GM18867 (cell line): ENCODE measurements at regions not wholly inside any gene's neighbourhood (a gene's known extent, or its start where the extent isn't known, plus 50 kb on each side); places are given as distances from the start of the nearest gene placed in this dataset.

Experiments used
- ATAC-seq: cut with Tn5 transposase; IDR thresholded peaks from one replicate; pipeline ENCODE4 v1.9.1; 2021; ENCODE audit warnings: mild to moderate bottlenecking, moderate library complexity; ENCODE audit not compliant: unreplicated experiment

GRCh38 chr7:156192921-156193320 is 380.7 kb upstream of the SHH start:
- no peak for ATAC-seq

GRCh38 chr7:156191090-156191489 is 378.8 kb upstream of the SHH start:
- ATAC-seq: no peak

GRCh38 chr7:156185076-156185475 is 372.8 kb upstream of the SHH start:
- ATAC-seq: no peak

DNA sequence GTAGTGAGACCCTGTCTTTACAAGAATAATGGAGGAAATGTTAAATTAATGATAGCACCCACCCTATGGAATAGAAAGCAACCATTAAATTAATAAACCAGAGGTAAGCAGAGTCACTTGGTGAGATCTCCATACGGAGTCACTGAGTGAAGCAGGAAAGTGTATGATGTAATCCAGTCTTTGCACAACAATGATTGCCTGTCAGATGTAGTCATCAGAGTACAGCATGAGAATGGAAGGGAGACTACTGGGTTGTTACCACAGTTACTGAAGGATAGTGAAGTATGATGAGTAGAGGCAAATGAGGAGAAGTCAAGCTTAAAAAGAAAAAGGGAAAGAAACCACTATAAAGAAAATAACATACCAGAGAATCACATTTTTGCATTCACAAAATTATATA is 371.9 kb upstream of the SHH start:
- no peak for ATAC-seq

DNA sequence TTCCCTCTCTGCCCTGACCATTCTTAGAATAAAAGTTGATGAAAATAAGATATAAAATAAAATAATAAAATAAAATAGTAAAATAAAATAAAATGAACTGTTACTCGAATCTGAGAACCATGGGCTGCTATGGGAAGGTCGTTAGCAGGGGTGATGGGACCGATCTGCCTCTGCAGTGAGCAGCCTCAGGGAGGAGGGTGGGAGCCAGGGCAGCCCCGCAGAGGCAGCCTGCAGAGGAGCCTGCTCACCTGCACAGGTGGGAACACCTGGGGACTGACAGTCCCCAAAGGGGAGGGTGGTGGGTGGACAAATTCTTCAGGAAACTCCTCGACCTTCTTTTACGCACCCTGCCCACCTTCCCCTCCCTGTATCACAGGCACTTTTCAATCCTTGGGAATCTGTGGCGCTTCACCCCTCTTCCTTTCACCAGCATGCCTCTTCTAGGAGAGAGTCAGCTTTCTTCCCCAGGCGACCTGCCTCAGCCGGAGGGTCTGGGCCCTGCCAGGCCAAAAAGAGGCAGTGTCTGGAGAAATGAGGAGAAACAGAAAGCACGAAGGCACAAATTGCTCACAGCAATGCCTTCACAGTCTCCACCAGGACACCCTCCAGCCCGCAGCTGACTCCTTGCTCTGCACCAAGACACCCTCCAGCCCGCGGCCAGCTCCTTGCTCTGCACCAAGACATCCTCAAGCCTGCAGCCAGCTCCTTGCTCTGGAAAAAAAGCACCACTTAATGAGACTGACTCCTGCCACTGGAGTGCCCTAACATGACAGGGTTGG is 368.4 kb upstream of the SHH start:
- ATAC-seq: no peak

GRCh38 chr7:156179872-156180390 is 367.7 kb upstream of the SHH start:
- no peak for ATAC-seq

DNA sequence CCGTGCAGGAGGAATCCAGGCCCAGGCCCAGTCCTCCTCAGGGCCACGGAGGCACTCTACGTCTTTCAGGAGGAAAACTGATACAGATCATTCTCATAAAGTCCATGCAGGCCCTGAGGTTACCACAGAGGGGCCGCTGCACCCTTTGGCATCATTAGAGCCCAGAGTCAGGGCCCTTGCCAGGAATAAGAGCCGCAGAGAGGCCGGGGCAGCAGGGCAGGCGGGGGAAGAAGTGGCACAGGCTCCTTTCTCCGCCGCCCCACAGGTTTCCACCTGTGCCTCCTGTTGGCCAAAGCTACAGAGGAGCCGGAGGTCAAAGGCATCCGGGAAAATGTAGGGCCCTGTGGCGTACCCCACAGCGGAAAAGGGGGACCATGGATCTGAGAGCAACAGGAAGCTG is 366.6 kb upstream of the SHH start:
- ATAC-seq: no peak

DNA sequence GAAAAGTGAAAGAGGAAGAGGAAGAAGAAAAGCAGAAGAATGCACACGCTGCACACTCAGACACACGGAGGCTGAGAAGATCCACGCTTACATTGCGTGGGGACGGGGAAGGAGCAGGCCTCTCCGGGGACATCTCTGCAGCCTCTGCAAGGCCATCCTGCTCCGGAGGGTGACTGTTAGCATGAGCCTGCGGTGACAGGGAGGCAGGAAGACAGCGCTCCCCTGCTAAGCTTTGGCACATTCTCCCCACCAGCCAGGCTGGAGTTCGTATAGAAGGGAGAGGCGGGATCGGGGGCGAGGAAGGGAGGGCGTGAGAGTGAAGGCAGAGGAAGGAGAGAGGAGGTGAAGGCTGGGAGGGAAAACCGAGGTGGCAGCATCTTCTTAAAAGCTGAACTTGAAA is 366.0 kb upstream of the SHH start:
- ATAC-seq: no peak

GRCh38 chr7:156177422-156178055 is 365.3 kb upstream of the SHH start:
- ATAC-seq: no peak

DNA sequence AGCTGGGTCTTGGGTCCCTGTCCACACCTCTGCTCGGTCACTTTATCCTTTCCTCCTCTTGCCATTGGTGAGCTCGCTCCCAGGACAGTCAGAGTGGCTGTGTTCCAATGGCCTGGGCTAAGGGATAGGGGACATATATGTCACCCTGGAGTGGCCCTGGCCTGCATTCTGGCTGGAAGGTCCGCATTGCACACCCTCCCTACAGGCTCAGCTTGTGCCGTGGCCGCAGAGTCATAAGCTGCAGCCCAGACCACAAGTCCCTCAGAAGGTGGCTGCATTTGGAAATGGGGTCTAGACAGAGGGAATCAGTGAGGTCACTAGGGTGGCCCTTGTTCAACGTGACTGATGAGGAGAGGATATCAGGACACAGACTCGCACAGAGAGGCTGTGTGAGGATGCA is 363.8 kb upstream of the SHH start:
- ATAC-seq: no peak

GRCh38 chr7:156175003-156175402 is 362.7 kb upstream of the SHH start:
- ATAC-seq: no peak

DNA sequence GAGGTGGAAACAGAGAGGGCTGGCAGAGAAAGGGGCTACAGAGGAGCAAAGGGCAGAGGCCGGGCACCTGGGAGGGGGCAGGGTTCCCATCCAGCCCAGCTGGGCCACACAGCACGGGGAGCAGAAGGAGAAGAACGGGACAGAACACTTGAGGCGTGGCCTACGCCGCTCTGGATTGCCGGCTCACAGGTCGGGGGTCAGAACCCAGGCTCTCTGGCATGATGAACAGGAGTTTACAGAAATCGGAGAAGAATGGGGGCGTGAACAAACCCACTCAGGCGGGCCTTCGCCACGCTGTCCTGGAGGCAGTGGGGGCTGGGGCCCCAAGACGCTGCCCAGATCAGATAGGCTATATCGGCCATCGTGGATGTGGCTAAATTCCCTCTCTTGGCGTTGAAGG is 362.2 kb upstream of the SHH start:
- ATAC-seq: no peak

DNA sequence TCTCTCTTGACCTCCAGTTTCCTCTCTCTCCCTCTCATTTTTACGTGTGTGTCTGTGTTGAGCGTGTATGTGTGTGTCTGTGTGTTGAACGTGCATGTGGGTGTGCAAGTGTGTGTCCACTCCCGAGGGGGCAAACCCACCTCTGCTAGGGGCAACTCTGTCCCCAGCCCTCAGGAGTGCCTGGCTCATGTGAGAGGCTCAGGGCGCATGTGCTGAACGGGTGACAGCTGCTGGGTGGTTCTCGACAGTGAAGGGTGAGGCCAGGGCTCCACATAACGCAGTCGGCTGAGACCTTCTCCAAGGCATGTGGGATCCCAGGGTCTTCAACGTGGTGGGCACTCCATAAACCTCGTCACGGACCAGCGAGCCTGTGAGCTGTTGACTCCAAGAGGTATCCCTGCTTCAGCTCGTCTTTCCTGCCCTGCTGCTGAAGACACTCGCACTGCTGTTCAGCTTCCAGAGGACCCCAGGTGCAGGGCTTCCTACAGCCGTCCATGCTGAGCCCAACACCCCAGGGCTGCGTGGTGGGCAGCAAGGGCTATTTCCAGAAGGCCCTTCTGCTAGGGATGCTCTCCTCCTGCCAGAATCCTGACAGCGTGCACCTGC is 361.6 kb upstream of the SHH start:
- ATAC-seq: no peak

GRCh38 chr7:156173346-156173745 is 361.1 kb upstream of the SHH start:
- ATAC-seq: no peak

DNA sequence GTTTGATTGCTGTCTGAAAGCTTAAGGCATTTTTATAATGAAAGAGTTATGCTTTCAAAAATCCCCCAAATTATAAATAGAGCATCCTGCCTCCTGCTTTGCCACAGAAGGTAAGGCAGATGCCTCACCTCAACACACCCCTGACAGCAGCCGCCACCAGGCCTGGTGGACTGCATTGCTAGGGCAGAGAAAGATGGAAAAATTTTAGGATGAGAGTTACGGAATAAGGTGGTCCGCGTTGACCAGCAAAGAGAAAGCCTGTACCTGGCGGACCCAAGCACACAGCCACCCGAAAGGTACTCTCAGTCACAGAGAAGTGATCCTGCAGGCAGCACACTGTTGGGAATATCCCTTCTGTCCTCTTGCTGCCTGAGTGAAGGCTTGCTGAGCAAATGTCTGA is 360.4 kb upstream of the SHH start:
- ATAC-seq: no peak

DNA sequence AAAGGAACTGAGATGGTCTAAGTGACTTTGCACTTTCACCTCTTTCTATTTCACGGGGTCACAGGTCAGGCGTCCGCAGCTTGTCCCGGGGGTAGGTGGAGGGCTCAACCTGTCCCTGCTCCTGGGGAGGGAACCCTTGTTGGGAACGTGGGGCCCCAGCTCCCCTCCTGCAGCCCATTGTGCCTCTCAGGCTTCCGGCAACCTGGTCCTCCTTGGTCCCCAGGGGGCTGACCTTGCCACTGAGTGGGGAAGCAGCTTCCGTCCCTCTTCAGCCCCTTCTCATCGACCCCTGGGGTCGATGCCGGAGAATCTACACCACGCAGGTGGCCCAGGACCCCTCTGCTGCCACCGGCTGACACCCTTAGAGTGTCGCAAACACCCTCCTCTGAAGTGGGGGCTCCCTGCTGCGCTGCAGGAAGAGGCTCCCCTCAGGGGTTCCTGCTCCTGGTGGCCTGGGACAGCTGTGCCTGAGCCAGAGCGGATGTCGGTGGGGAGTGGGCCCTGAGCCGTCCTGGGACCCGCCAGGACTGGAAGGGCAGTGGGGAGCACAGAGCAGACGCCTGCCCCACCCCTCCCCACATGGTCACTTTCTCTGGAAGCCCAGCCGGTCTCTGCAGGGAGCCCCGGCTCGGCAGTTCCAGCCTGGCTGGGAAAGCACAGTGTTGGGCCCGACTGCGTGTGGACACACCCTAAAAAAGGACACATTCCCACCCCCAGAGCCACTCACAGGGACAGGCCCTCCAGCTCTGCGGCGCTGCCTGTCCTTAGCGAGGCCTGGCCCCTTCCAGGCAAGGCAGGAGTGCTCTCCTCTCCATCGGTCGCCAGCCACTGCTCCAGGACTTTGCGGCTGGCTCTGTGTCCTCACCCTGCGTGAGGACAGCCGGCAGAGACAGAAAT is 357.5 kb upstream of the SHH start:
- ATAC-seq: no peak

- ATAC-seq: no peak
Measured at GRCh38 chr7:156168434-156168833, 356.2 kb upstream of the SHH start.

DNA sequence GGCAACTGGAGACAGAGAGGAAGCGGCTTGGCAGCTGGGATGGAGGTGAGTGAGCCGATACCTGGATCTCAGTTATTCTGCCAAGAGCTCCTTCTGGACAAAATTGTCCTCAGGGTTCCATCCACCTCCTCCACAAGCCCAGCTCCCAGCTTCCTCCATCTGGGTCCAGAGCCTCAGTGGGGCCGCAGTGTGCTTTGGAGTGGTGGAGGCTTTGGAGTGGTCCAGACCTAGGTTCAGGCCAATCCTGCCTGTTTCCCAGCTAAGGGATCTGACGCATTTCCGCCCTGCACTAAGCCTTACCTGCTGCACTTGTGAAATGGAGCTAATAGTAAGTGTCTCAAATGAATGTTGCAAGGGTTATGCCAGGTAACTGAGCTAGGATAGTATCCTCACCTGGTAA is 355.7 kb upstream of the SHH start:
- no peak for ATAC-seq

DNA sequence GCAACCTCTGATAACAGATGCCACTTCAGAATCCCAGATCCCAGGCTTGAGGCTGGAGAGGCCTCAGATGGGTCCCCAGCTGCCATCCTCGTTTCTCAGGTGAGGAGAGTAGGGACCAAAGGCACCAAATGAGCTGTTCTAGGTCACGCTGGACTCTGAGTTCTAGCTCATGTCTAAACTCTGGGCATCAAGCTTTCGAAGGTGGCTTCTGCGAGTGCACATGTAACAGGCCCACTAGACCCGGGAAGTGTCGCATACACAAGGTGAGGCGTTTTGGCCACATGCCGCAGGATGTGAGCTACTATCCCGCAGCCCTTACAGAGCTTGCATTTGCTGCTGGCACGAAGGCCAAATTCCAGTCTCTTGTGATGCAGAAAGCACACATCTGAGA is 355.1 kb upstream of the SHH start:
- ATAC-seq: no peak

- ATAC-seq: no peak
Measured at GRCh38 chr7:156166692-156167416, 354.6 kb upstream of the SHH start.
